ENCODE measurements at regions not wholly inside any gene's neighbourhood (a gene's known extent, or its start where the extent isn't known, plus 50 kb on each side); places are given as distances from the start of the nearest gene placed in this dataset.
A peak's percentile ranks its signal among the peaks of the same experiment; 100 is the strongest.
"Not testable (repeated sequence)": the region's sequence is repeated elsewhere in the genome, so short reads cannot be mapped to it uniquely, and the experiment has no call there.

DNA sequence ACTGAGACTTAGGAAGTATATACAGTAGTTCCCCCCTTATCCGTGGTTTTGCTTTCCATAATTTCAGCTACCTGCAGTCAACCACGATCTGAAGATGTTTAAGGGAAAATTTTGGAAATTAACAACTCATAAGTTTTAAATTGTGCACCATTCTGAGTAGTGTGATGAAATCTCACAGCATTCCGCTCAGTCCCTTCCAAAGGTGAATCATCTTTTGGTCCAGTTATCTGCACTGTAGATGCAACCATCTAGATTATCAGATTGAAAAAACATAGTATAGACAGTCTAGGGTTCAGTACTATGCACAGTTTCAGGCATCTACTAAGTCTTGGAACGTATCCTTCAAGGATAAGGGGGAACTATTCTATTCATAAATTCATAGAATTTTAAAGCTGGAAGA, 109.0 kb downstream of the ANXA3 start:
- TF ChIP-seq, protein P1, sequence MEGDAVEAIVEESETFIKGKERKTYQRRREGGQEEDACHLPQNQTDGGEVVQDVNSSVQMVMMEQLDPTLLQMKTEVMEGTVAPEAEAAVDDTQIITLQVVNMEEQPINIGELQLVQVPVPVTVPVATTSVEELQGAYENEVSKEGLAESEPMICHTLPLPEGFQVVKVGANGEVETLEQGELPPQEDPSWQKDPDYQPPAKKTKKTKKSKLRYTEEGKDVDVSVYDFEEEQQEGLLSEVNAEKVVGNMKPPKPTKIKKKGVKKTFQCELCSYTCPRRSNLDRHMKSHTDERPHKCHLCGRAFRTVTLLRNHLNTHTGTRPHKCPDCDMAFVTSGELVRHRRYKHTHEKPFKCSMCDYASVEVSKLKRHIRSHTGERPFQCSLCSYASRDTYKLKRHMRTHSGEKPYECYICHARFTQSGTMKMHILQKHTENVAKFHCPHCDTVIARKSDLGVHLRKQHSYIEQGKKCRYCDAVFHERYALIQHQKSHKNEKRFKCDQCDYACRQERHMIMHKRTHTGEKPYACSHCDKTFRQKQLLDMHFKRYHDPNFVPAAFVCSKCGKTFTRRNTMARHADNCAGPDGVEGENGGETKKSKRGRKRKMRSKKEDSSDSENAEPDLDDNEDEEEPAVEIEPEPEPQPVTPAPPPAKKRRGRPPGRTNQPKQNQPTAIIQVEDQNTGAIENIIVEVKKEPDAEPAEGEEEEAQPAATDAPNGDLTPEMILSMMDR (IDR thresholded peaks at IDR 0.05; ENCODE audit: insufficient read depth, low read depth, low read length, missing control alignments) = no peak
- DNase-seq (ENCODE audit: low read depth) = no peak
- no peak overlapping the region for H3K4me3 ChIP-seq (ENCODE audit: low read length)

DNA sequence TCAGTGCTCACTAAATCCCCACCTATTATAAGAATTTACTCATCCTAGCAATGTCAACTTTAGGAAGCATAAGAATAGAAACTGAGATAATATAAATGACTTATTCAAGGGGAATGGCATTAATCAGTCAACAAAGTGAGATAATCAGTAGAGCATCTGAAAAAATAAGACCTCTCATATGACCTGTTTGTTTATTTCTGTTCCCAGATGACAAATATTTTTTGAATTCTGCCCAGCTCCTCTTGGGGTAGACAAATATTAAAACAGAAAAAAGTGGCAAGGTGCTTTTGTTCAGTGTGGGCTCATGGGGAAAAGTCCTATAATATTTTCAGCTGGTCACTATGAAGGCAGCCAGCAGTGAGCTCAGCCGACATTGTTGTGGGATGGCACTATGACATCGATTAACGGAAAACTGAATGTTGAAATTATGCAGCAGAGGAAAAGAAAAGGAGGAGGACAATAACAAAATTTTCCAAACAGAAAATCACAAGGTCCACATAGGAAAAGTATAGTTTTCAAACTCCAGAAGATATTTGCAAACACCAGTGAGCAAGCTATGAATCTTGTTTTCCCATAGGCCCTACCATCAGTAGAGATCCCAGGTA, 109.6 kb downstream of the ANXA3 start:
- no peak overlapping the region for H3K4me3 ChIP-seq (ENCODE audit: low read length)
- no peak for DNase-seq (ENCODE audit: low read depth)
- TF ChIP-seq, protein P1 (IDR thresholded peaks at IDR 0.05; ENCODE audit: insufficient read depth, low read depth, low read length, missing control alignments) = no peak

DNA sequence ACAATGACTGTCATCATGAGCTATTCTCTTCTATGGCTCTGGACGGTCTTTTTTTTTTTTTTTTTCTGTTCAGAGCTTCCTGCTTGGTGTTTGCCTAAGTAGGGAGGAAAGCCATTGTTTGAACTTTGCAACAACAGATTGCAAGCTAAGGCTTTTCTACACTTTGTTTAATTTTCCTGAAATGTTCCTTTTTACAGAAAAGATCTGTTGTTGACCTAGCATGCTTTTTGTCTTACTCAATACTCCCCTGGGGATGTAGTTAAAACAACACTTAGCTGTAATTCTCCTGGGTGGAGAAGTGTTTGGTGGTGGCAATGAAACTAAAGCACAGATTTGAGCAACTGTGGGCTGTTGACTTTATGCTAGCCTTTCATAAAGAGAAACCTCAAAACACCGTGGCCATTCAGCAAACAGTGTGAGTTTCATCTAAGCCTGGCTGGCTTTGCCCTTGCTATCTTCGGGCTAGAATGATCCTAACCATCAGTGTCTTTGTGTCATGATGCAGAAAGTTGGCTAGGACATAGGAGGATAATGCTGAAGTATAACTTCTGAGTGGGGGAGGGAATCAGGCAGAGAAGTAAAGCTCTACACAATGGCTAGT, 110.5 kb downstream of the ANXA3 start:
- TF ChIP-seq, protein P1 (IDR thresholded peaks at IDR 0.05; ENCODE audit: insufficient read depth, low read depth, low read length, missing control alignments) = no peak
- no peak overlapping the region for H3K4me3 ChIP-seq (ENCODE audit: low read length)
- no peak for DNase-seq (ENCODE audit: low read depth)

DNA sequence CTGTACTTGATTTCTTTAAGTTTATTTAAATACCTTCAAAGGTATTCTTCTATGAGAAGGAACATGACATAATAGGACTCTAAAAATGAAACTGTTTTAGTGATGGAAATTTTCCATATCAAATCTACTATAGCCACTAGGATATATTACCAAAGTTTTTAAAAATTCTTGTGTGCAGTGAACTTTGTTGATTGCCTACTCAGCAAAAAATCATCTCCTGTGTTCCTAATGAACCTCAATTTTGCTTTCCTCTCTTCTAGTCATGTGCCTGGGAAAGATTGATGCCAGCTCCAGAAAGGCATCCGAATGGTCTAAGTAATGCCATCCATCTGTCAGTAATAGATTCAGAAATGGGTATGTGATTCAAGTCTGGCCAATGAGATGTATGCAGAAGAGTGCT, 111.1 kb downstream of the ANXA3 start:
- TF ChIP-seq, protein P1 (IDR thresholded peaks at IDR 0.05; ENCODE audit: insufficient read depth, low read depth, low read length, missing control alignments) = no peak
- DNase-seq (ENCODE audit: low read depth) = no peak
- H3K4me3 ChIP-seq (ENCODE audit: low read length) = no peak overlapping the region

DNA sequence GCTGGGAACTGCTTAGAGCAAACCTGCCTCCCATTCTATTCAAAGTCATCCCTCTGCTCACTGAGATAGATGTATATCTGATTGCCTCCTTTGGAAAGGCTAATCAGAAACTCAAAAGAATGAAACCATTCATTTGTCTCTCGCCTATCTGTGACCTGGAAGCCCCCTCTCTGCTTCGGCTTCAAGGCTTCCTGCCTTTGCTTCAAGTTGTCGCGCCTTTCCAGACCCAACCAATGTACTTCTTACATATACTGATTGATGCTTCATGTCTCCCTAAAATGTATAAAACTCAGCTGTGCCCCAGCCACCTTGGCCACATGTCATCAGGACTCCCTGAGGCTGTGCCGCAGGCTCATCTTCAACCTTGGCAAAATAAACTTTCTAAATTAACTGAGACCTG, 111.9 kb upstream of the BMP2K start:
- H3K4me3 ChIP-seq (ENCODE audit: low read length); DNase-seq (ENCODE audit: low read depth): not testable (repeated sequence)

DNA sequence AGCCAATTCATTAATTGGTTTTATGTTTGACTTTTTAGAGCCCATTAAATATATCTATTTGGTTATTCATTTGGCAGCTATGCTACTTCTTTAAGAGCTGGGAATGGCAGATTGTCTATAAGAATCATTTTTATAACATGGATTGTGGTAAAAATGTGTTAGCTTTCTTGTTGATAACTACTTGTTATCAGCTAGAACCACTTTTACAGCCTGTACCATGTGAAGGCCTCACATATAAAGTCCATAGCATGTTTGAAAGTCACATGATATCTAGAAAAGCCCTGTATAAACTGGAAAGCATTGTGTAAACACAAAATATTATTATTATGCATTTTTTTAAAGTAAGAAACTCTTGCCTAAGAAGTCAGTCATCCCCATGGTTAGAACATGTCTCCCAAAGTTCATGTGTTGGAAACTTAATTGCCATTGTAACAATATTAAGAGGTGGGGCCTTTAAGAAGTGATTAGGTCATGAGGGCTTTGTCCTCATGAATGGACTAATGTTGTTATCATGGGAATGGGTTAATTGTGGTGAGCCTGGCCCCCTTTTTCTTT, 110.9 kb upstream of the BMP2K start:
- no peak overlapping the region for H3K4me3 ChIP-seq (ENCODE audit: low read length)
- TF ChIP-seq, protein P1 (IDR thresholded peaks at IDR 0.05; ENCODE audit: insufficient read depth, low read depth, low read length, missing control alignments) = no peak
- DNase-seq (ENCODE audit: low read depth) = no peak

DNA sequence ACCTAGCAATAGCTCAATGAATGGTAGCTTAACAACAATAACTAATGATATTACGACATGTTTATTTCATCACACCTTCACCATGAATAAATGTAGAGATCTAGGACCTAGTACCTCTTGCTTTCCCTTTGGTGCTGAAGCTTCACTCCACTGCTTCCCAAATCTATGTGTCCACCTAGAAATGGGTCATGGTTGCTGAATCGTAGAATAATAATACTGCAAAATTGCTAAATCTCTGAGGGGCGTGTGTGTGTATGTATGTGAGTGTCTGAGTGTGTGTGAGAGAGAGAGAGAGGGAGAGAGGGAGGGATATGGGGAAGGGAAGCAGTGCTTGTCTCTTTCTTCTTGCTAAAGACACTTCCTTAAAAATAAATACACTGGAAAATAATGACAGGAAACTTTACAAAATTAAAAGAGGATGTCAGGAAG, 109.3 kb upstream of the BMP2K start:
- no peak overlapping the region for H3K4me3 ChIP-seq (ENCODE audit: low read length)
- TF ChIP-seq, protein P1 (IDR thresholded peaks at IDR 0.05; ENCODE audit: insufficient read depth, low read depth, low read length, missing control alignments) = no peak
- DNase-seq (ENCODE audit: low read depth) = peak; percentile 46

All from epithelial cell of esophagus (primary cell).